ENCODE measurements at regions not wholly inside any gene's neighbourhood (a gene's known extent, or its start where the extent isn't known, plus 50 kb on each side); places are given as distances from the start of the nearest gene placed in this dataset.
"Not testable (repeated sequence)": the region's sequence is repeated elsewhere in the genome, so short reads cannot be mapped to it uniquely, and the experiment has no call there.

- TF ChIP-seq CTCF (IDR thresholded peaks at IDR 0.05; ENCODE audit: control insufficient read depth, extremely low read depth, insufficient read depth): no peak
- no peak for DNase-seq (ENCODE audit: low read depth)
- H3K4me3 ChIP-seq (ENCODE audit: low read depth, low read length): no peak overlapping the region
These were observed 249.5 kb upstream of the PTGER4 start for GRCh38 chr5:40430101-40430710.

GRCh38 chr5:40429258-40430100, 250.2 kb upstream of the PTGER4 start:
- no peak for TF ChIP-seq CTCF (IDR thresholded peaks at IDR 0.05; ENCODE audit: control insufficient read depth, extremely low read depth, insufficient read depth)
- H3K4me3 ChIP-seq (ENCODE audit: low read depth, low read length): no peak overlapping the region
- peak; percentile 89 for DNase-seq (ENCODE audit: low read depth)

GRCh38 chr5:40428815-40429214, 250.9 kb upstream of the PTGER4 start:
- DNase-seq (ENCODE audit: low read depth): no peak
- TF ChIP-seq CTCF (IDR thresholded peaks at IDR 0.05; ENCODE audit: control insufficient read depth, extremely low read depth, insufficient read depth): no peak
- H3K4me3 ChIP-seq (ENCODE audit: low read depth, low read length): no peak overlapping the region

- no peak for DNase-seq (ENCODE audit: low read depth)
- H3K4me3 ChIP-seq (ENCODE audit: low read depth, low read length): no peak overlapping the region
- TF ChIP-seq CTCF (IDR thresholded peaks at IDR 0.05; ENCODE audit: control insufficient read depth, extremely low read depth, insufficient read depth): no peak
These were observed 251.6 kb upstream of the PTGER4 start for GRCh38 chr5:40428126-40428525.

- H3K4me3 ChIP-seq (ENCODE audit: low read depth, low read length); DNase-seq (ENCODE audit: low read depth): not testable (repeated sequence)
These were observed 262.5 kb upstream of the PTGER4 start for GRCh38 chr5:40417046-40417810.

GRCh38 chr5:40416588-40416987, 263.1 kb upstream of the PTGER4 start:
- no peak for TF ChIP-seq CTCF (IDR thresholded peaks at IDR 0.05; ENCODE audit: control insufficient read depth, extremely low read depth, insufficient read depth)
- no peak for DNase-seq (ENCODE audit: low read depth)
- no peak overlapping the region for H3K4me3 ChIP-seq (ENCODE audit: low read depth, low read length)

GRCh38 chr5:40416098-40416497, 263.6 kb upstream of the PTGER4 start:
- no peak for TF ChIP-seq CTCF (IDR thresholded peaks at IDR 0.05; ENCODE audit: control insufficient read depth, extremely low read depth, insufficient read depth)
- no peak for DNase-seq (ENCODE audit: low read depth)
- no peak overlapping the region for H3K4me3 ChIP-seq (ENCODE audit: low read depth, low read length)

Measured in LNCaP clone FGC (cell line).